Dermis blood vessel endothelial cell (primary cell): ENCODE measurements at regions not wholly inside any gene's neighbourhood (a gene's known extent, or its start where the extent isn't known, plus 50 kb on each side); places are given as distances from the start of the nearest gene placed in this dataset.
"Not testable (repeated sequence)": the region's sequence is repeated elsewhere in the genome, so short reads cannot be mapped to it uniquely, and the experiment has no call there.

ENCODE experiments used
- DNase-seq: peaks from one replicate; pipeline ENCODE4 v3.0.0; 2010

- DNase-seq = no peak
Measured at GRCh38 chr5:60546207-60546606, 153.8 kb downstream of the DEPDC1B start.

GRCh38 chr5:60545551-60545950 lies 154.4 kb downstream of the DEPDC1B start:
- no peak for DNase-seq

- no peak for DNase-seq
Measured at GRCh38 chr5:60544142-60544541, 155.8 kb downstream of the DEPDC1B start.

- no peak for DNase-seq
Measured at GRCh38 chr5:60541980-60542379, 158.0 kb downstream of the DEPDC1B start.

- DNase-seq = no peak
Measured at GRCh38 chr5:60540856-60541805, 158.8 kb downstream of the DEPDC1B start.

- DNase-seq = peak; percentile 13
Measured at GRCh38 chr5:60538955-60539866, 160.8 kb downstream of the DEPDC1B start.

GRCh38 chr5:60538426-60538825 lies 161.5 kb downstream of the DEPDC1B start:
- no peak for DNase-seq

GRCh38 chr5:60535951-60536350 lies 164.0 kb downstream of the DEPDC1B start:
- no peak for DNase-seq

- DNase-seq = no peak
Measured at GRCh38 chr5:60535198-60535597, 164.8 kb downstream of the DEPDC1B start.

- DNase-seq = no peak
Measured at GRCh38 chr5:60533789-60534188, 166.2 kb downstream of the DEPDC1B start.

GRCh38 chr5:60532796-60533195 lies 167.2 kb downstream of the DEPDC1B start:
- not testable (repeated sequence) for DNase-seq

- DNase-seq = not testable (repeated sequence)
Measured at GRCh38 chr5:60530144-60530848, 169.7 kb downstream of the DEPDC1B start.

- no peak for DNase-seq
Measured at GRCh38 chr5:60529001-60529400, 171.0 kb downstream of the DEPDC1B start.

GRCh38 chr5:60527072-60527471 lies 172.9 kb downstream of the DEPDC1B start:
- no peak for DNase-seq

GRCh38 chr5:60526336-60526875 lies 173.6 kb downstream of the DEPDC1B start:
- no peak for DNase-seq

GRCh38 chr5:60522292-60522905 lies 177.6 kb downstream of the DEPDC1B start:
- DNase-seq = peak; percentile 3

GRCh38 chr5:60521376-60522291 lies 178.3 kb downstream of the DEPDC1B start:
- no peak for DNase-seq

- no peak for DNase-seq
Measured at GRCh38 chr5:60520451-60521227, 179.3 kb downstream of the DEPDC1B start.

GRCh38 chr5:60519372-60519771 lies 180.6 kb downstream of the DEPDC1B start:
- no peak for DNase-seq

- DNase-seq = no peak
Measured at GRCh38 chr5:60517850-60518249, 182.1 kb downstream of the DEPDC1B start.
